Stomach (tissue), 8 donors: ENCODE measurements at regions not wholly inside any gene's neighbourhood (a gene's known extent, or its start where the extent isn't known, plus 50 kb on each side); places are given as distances from the start of the nearest gene placed in this dataset.

ENCODE experiments used
- DNase-seq, 2 donors: peaks; one replicate each; pipeline versions ENCODE4 v3.0.0 to v3.0.0-alpha.2; 2013 to 2019
- H3K27ac ChIP-seq, 5 donors: fragments of 200-600 bp in 4 of 5; sonication (generic) in 4 of 5; one replicate each; pipeline ENCODE4 v1.5.1; 2013 to 2019; ENCODE audit warnings: mild to moderate bottlenecking in 1 of 5, moderate library complexity in 1 of 5
- H3K27me3 ChIP-seq, 3 donors: fragments of 200-600 bp; sonication (generic); one replicate each; pipeline ENCODE4 v1.5.1; 2017 to 2019; ENCODE audit warnings: mixed run types in 1 of 3
- H3K36me3 ChIP-seq, 4 donors: fragments of 200-600 bp; sonication (generic); 1 replicate in 3 of 4; 2 replicates in 1 of 4; pipeline ENCODE4 v1.5.1; 2016 to 2019
- H3K4me1 ChIP-seq, 4 donors: fragments of 200-600 bp; sonication (generic); one replicate each; pipeline ENCODE4 v1.5.1; 2016 to 2019
- H3K4me3 ChIP-seq, 4 donors: fragments of 200-600 bp; sonication (generic) in 3 of 4; one replicate each; pipeline ENCODE4 v1.5.1; 2016 to 2019; ENCODE audit warnings: mild to moderate bottlenecking in 1 of 4
- H3K9me3 ChIP-seq, 4 donors: fragments of 200-600 bp; sonication (generic); one replicate each; pipeline ENCODE4 v1.5.1; 2016 to 2019
- EP300 ChIP-seq: sonication (generic); formaldehyde crosslinking; IDR thresholded peaks from one replicate; pipeline ENCODE4 v1.6.1; 2017; ENCODE audit warnings: antibody characterized with exemption
- POLR2A ChIP-seq, 4 donors: fragments of 450-650 bp; IDR thresholded peaks; one replicate each; pipeline ENCODE4 v1.6.1; 2016; ENCODE audit warnings: antibody characterized with exemption in 4 of 4, control low read depth in 2 of 4, mild to moderate bottlenecking in 1 of 4, moderate library complexity in 1 of 4
- POLR2AphosphoS5 ChIP-seq, 3 donors: sonication (generic); formaldehyde crosslinking; IDR thresholded peaks; one replicate each; pipeline ENCODE4 v1.6.1; 2016; ENCODE audit warnings: antibody characterized with exemption in 3 of 3
- WGBS, 5 donors: extraction: QIAGEN DNeasy Blood & Tissue Kit in 3 of 5; methylation state at CpG; one replicate each; pipeline versions ENCODE4 v1.1.5 to v1.1.7; 2013 to 2018; 5-methylcytosine and 5-hydroxymethylcytosine counted together
- intact Hi-C: fragments of 100-400 bp; cut with DNase I; formaldehyde crosslinking; loops from one replicate; pipeline ENCODE4 v1.15.1; 2023; ENCODE audit warnings: low total_unique reads
- TF ChIP-seq, protein P1 (sequence below), 7 experiments: fragments of 450-650 bp in 4 of 7; fragments of 200-600 bp in 3 of 7; sonication (generic) in 3 of 7; IDR thresholded peaks; one replicate each; pipeline ENCODE4 v1.5.1; 2016 to 2019; ENCODE audit warnings: antibody characterized with exemption in 7 of 7, control low read depth in 2 of 7, mild to moderate bottlenecking in 1 of 7
- donor health status: healthy with polysubstance abuse.
- donor health status: Bipolar disorder and iron deficiency.
- donor health status: healthy.

DNA sequence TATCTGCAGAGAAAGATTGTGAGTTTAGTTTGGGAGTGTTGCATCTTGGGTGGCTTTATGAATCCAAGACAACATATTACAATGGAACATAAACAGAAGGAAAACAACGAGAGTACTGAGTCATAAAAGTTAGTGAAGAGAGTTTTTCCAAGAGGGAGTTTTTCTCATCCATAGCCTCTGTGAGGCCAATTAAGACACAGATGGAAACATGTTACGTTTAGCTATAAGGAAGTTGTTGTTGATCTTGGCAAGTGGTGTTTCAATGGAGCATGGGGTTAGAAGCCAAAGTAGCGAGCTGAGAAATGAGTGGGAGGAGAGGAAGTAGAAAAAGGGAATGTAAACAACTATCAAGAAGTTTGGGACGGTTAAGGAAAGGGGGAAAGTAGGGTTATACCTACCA is 53.3 kb upstream of the SPATA31D4 start:
- Histone ChIP-seq H3K4me3 (no peak overlapping the region), H3K27me3 (no peaks in the 10 kb centered on the region), H3K36me3 (no peaks in the 10 kb centered on the region), H3K27ac (no peak overlapping the region), H3K9me3 (no peaks in the 10 kb centered on the region), H3K4me1 (peaks cover 0 to 10% (median 3%) of the 10 kb centered on the region in 4 donors)
- intact Hi-C loops = no loop called here
- TF ChIP-seq POLR2A (IDR thresholded peaks at IDR 0.05) (no peak), POLR2AphosphoS5 (IDR thresholded peaks at IDR 0.05) (no peak), EP300 (no peak)
- TF ChIP-seq, protein P1, sequence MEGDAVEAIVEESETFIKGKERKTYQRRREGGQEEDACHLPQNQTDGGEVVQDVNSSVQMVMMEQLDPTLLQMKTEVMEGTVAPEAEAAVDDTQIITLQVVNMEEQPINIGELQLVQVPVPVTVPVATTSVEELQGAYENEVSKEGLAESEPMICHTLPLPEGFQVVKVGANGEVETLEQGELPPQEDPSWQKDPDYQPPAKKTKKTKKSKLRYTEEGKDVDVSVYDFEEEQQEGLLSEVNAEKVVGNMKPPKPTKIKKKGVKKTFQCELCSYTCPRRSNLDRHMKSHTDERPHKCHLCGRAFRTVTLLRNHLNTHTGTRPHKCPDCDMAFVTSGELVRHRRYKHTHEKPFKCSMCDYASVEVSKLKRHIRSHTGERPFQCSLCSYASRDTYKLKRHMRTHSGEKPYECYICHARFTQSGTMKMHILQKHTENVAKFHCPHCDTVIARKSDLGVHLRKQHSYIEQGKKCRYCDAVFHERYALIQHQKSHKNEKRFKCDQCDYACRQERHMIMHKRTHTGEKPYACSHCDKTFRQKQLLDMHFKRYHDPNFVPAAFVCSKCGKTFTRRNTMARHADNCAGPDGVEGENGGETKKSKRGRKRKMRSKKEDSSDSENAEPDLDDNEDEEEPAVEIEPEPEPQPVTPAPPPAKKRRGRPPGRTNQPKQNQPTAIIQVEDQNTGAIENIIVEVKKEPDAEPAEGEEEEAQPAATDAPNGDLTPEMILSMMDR (IDR thresholded peaks at IDR 0.05) = no peak
- peak in 1 of 2 donors; percentile 80 for DNase-seq
- 12 to 24% (median 15%) methylated on average over 4 of the region's 4 CpGs for WGBS, 5 donors

DNA sequence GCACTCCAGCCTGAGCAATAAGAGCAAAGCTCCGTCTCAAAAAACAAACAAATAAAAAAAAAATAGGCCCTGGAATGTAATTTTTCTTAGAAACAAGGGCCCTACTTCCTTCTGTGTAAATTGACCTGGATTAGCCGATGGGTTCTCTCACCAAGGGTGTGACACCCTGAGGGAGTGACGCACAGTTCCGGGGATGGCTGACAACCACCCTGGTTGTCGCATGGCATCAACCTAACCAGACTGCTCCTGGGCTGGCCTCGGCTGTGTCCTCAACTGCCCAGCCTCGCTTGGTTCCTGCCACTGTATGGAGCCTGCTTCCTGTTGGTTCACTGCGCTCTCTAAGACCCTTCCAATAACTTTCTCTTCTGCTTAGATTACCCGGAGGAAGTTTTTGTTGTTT is 51.2 kb upstream of the SPATA31D4 start:
- Histone ChIP-seq H3K9me3 (no peaks in the 10 kb centered on the region), H3K27ac (no peak overlapping the region), H3K27me3 (no peaks in the 10 kb centered on the region), H3K4me1 (peaks cover 0 to 13% (median 3%) of the 10 kb centered on the region in 4 donors), H3K4me3 (no peak overlapping the region), H3K36me3 (no peaks in the 10 kb centered on the region)
- WGBS, 5 donors = 88 to 94% (median 90%) methylated on average over 9 of the region's 9 CpGs
- TF ChIP-seq EP300 = no peak
- TF ChIP-seq, protein P1 (IDR thresholded peaks at IDR 0.05) = no peak
- TF ChIP-seq POLR2A (IDR thresholded peaks at IDR 0.05) = no peak
- no peak for TF ChIP-seq POLR2AphosphoS5 (IDR thresholded peaks at IDR 0.05)
- no peak for DNase-seq
- intact Hi-C loops = no loop called here
